Left lung (tissue), 4 donors: ENCODE measurements at regions not wholly inside any gene's neighbourhood (a gene's known extent, or its start where the extent isn't known, plus 50 kb on each side); places are given as distances from the start of the nearest gene placed in this dataset.

Experiments used
- ATAC-seq: fragments of 200-7000 bp; cut with Tn5 transposase; one replicate; pipeline ENCODE4 v1.9.1; 2020; ENCODE audit warnings: moderate library complexity
- DNase-seq, 4 donors: peaks; one replicate each; pipeline ENCODE4 v3.0.0-alpha.2; 2013 to 2020
- H3K27ac ChIP-seq, 2 donors: fragments of 200-600 bp; sonication (generic) in 1 of 2; one replicate each; pipeline versions ENCODE4 v1.5.0 to v1.8.0; 2020 to 2021
- H3K27me3 ChIP-seq, 2 donors: fragments of 200-600 bp; sonication (generic) in 1 of 2; one replicate each; pipeline versions ENCODE4 v1.5.0 to v1.8.0; 2020 to 2021
- H3K36me3 ChIP-seq, 2 donors: fragments of 200-600 bp; sonication (generic) in 1 of 2; one replicate each; pipeline versions ENCODE4 v1.5.0 to v1.8.0; 2020 to 2021
- H3K4me1 ChIP-seq, 2 donors: fragments of 200-600 bp; one replicate each; pipeline ENCODE4 v1.8.0; 2021
- H3K4me3 ChIP-seq, 2 donors: fragments of 200-600 bp; sonication (generic) in 1 of 2; one replicate each; pipeline versions ENCODE4 v1.5.0 to v1.8.0; 2020 to 2021; ENCODE audit warnings: mild to moderate bottlenecking in 1 of 2
- H3K9me3 ChIP-seq, 2 donors: fragments of 200-600 bp; sonication (generic) in 1 of 2; one replicate each; pipeline versions ENCODE4 v1.5.0 to v1.8.0; 2020 to 2021
- intact Hi-C, 2 donors: fragments of 100-400 bp; cut with DNase I; formaldehyde crosslinking; loops; one replicate each; pipeline versions ENCODE4 v1.11.2 to v1.14.2; 2022
- TF ChIP-seq, protein P1 (sequence below), 2 donors: fragments of 200-600 bp; sonication (generic) in 1 of 2; IDR thresholded peaks; one replicate each; pipeline versions ENCODE4 v1.5.0 to v1.8.0; 2021; ENCODE audit warnings: antibody characterized with exemption in 2 of 2
- donor health status: DM: no; HTN: yes; CAD: no.
- donor health status: DM: no; HTN: no; CAD: no.

DNA sequence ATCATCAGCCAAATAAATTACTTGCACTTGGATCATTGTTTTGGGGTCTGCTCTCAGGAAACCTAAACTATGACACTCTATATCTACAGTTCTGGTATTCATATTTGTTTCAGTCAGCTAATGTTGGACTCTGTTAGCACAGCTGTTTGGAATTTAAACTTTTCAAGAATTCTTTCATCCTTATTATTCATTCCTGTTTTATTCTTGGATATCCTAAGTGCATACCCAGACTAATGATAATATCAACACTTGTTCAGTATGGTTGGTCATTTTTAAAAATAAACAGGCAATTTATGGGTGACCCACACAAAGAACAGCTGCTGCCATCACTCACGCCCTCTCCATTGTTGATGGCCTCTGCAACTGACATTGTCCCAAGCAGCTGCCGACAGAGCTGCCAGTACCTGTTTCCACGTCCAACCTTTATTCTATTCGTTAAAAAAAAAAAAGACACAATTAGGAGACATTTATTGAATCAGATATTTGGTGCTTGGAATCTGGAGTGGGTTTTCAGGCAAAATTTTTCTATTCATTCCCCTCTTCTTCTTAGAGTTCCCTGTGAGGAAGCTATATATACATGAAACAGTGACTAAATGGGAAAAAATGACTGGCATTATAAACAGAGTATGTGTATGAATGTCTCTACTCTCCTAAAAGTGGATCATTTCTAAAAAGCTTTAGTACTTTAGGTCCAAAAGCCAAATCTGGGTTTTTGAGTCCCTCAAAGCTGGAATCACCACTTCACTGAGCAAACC is 252.1 kb upstream of the NAV3 start:
- DNase-seq: no peak
- H3K36me3 ChIP-seq: no peaks in the 10 kb centered on the region
- no peaks in the 10 kb centered on the region for H3K27me3 ChIP-seq
- intact Hi-C loops: no loop called here
- TF ChIP-seq, protein P1, sequence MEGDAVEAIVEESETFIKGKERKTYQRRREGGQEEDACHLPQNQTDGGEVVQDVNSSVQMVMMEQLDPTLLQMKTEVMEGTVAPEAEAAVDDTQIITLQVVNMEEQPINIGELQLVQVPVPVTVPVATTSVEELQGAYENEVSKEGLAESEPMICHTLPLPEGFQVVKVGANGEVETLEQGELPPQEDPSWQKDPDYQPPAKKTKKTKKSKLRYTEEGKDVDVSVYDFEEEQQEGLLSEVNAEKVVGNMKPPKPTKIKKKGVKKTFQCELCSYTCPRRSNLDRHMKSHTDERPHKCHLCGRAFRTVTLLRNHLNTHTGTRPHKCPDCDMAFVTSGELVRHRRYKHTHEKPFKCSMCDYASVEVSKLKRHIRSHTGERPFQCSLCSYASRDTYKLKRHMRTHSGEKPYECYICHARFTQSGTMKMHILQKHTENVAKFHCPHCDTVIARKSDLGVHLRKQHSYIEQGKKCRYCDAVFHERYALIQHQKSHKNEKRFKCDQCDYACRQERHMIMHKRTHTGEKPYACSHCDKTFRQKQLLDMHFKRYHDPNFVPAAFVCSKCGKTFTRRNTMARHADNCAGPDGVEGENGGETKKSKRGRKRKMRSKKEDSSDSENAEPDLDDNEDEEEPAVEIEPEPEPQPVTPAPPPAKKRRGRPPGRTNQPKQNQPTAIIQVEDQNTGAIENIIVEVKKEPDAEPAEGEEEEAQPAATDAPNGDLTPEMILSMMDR (IDR thresholded peaks at IDR 0.05): no peak
- H3K9me3 ChIP-seq: no peaks in the 10 kb centered on the region
- H3K4me3 ChIP-seq: no peak overlapping the region
- no peak overlapping the region for H3K27ac ChIP-seq
- no peak for ATAC-seq
- H3K4me1 ChIP-seq: no peaks in the 10 kb centered on the region

DNA sequence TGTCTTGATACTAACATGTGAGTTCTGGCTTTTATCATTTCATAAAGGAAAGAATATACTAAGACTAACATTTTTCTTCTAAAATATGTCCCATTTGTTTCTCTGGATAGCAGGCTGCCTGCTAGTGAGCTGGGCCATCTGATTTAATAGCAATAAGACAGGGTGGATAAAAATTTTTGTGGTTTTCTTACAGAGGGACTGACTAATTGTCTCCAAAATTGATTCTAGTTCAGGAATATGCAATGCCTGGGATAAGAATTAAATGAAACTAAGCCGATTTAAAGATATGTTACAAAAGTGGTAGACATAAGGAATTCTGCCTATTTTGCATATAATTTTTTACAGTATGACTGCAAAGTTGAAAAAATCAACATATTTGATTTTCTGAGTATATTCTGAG is 252.9 kb upstream of the NAV3 start:
- ATAC-seq (no peak), DNase-seq (no peak)
- Histone ChIP-seq H3K27ac (no peak overlapping the region), H3K36me3 (no peaks in the 10 kb centered on the region), H3K27me3 (no peaks in the 10 kb centered on the region), H3K9me3 (no peaks in the 10 kb centered on the region), H3K4me1 (no peaks in the 10 kb centered on the region), H3K4me3 (no peak overlapping the region)
- TF ChIP-seq, protein P1 (IDR thresholded peaks at IDR 0.05): no peak
- intact Hi-C loops: no loop called here

GRCh38 chr12:77575376-77575919 is 255.2 kb upstream of the NAV3 start:
- TF ChIP-seq, protein P1 (IDR thresholded peaks at IDR 0.05): no peak
- H3K9me3 ChIP-seq: no peaks in the 10 kb centered on the region
- no peak for DNase-seq
- H3K27ac ChIP-seq: no peak overlapping the region
- H3K36me3 ChIP-seq: no peaks in the 10 kb centered on the region
- no peak for ATAC-seq
- H3K4me3 ChIP-seq: no peak overlapping the region
- H3K27me3 ChIP-seq: no peaks in the 10 kb centered on the region
- H3K4me1 ChIP-seq: no peaks in the 10 kb centered on the region
- intact Hi-C loops: no loop called here

DNA sequence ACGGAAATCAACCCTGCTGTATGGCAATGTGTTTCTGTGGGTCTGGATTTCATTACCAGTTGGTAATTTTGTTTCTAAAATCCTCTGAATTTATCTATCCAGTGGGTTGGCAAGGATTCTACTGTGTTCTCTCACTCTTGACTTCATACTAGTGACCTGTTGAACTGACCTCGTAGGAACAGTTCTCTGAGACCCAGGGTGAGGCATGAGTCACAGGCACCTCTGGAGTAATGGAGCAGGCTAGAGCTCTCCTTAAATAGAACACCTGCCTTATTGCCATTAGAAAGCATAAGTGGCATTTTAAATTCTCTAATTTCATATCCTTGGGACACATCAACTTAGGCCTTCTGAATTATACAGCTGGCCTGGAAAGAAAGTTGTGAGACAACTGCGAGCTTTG is 258.3 kb upstream of the NAV3 start:
- Histone ChIP-seq H3K27ac (no peak overlapping the region), H3K4me1 (no peaks in the 10 kb centered on the region), H3K4me3 (no peak overlapping the region), H3K27me3 (no peaks in the 10 kb centered on the region), H3K9me3 (no peaks in the 10 kb centered on the region), H3K36me3 (no peaks in the 10 kb centered on the region)
- DNase-seq (no peak), ATAC-seq (no peak)
- intact Hi-C loops: no loop called here
- TF ChIP-seq, protein P1 (IDR thresholded peaks at IDR 0.05): no peak

- Histone ChIP-seq H3K27me3 (no peaks in the 10 kb centered on the region), H3K9me3 (no peaks in the 10 kb centered on the region), H3K36me3 (no peaks in the 10 kb centered on the region), H3K4me1 (no peaks in the 10 kb centered on the region), H3K4me3 (no peak overlapping the region), H3K27ac (no peak overlapping the region)
- no peak for DNase-seq
- TF ChIP-seq, protein P1 (IDR thresholded peaks at IDR 0.05): no peak
- no peak for ATAC-seq
- intact Hi-C loops: no loop called here
Measured at GRCh38 chr12:77571768-77572167, 258.9 kb upstream of the NAV3 start.
